PFSK-1 (cell line): ENCODE measurements at regions not wholly inside any gene's neighbourhood (a gene's known extent, or its start where the extent isn't known, plus 50 kb on each side); places are given as distances from the start of the nearest gene placed in this dataset.

Experiments used
- POLR2AphosphoS5 ChIP-seq: IDR thresholded peaks from 2 replicates; pipeline ENCODE4 v1.6.1; 2012; ENCODE audit warnings: low read depth, mild to moderate bottlenecking, control low read depth, low read length, moderate library complexity
- REST ChIP-seq, 2 experiments: IDR thresholded peaks; 2 replicates each; pipeline versions ENCODE4 v1.6.1 to v1.8.0; 2011 to 2012; ENCODE audit warnings: low read depth in 2 of 2, low read length in 2 of 2, control low read depth in 1 of 2, inconsistent platforms in 1 of 2, mild to moderate bottlenecking in 1 of 2, moderate library complexity in 1 of 2; ENCODE audit not compliant: insufficient read depth in 1 of 2

- TF ChIP-seq POLR2AphosphoS5 (no peak), REST (IDR thresholded peaks at IDR 0.05; ENCODE audit: insufficient read depth in 1 of 2, low read depth in 2 of 2, low read length in 2 of 2) (no peak)
Measured at GRCh38 chr6:108785653-108786052, 62.6 kb upstream of the ARMC2 start.
